ENCODE measurements at regions not wholly inside any gene's neighbourhood (a gene's known extent, or its start where the extent isn't known, plus 50 kb on each side); places are given as distances from the start of the nearest gene placed in this dataset.

DNA sequence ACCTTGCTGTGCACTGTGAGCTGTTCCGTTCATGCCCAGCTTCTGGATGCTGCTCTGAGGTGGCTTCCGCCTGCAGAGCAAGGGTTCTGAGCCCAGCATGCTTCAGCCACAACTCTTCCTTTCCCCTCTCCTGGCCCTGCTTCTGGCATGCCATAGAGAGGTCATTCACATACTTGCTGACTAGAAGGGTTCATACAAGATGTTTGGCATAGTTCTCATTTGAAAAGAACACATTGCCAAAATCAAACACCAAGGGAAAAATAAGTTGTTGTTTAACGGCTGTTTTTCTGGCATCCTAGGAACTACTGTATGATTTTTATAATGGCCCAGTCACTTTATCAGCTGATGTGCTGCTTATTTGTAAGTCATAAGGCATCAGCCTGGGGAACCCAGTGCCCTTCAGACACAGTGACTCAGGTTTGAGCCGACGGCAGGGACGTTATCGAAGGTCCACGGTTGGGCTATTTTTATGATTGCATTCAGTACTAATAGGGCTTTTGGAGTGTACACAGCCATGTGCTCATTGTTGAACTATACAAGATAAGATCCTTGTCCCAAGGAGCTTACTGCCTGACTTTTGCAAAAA, 53.9 kb upstream of the CTAGE1 start:
- no peak for TF ChIP-seq MYC (IDR thresholded peaks at IDR 0.05; ENCODE audit: low read depth, low read length)
- no peak for DNase-seq (ENCODE audit: low read depth)
- no peak overlapping the region for H3K4me3 ChIP-seq (ENCODE audit: low read depth, low read length)

DNA sequence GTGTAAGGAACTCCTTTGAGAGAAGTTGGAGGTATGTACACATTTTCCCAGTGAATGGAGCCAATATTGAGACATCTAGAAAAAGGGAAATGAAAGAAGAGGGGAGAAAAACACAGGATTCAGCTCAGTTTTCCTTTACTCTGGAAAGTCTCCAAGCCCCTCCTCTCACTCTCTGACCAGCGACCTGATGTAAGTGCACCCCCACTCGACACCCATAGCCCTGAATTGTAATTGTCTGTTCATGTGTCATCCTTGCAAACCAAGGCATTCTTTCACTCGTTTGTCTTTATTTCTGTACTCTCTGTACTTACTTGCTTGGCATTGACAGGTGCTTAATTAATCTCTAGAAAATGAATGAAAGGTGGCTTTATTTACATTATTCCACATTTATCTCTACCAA, 55.7 kb upstream of the CTAGE1 start:
- no peak overlapping the region for H3K4me3 ChIP-seq (ENCODE audit: low read depth, low read length)
- no peak for DNase-seq (ENCODE audit: low read depth)
- TF ChIP-seq, protein P1, sequence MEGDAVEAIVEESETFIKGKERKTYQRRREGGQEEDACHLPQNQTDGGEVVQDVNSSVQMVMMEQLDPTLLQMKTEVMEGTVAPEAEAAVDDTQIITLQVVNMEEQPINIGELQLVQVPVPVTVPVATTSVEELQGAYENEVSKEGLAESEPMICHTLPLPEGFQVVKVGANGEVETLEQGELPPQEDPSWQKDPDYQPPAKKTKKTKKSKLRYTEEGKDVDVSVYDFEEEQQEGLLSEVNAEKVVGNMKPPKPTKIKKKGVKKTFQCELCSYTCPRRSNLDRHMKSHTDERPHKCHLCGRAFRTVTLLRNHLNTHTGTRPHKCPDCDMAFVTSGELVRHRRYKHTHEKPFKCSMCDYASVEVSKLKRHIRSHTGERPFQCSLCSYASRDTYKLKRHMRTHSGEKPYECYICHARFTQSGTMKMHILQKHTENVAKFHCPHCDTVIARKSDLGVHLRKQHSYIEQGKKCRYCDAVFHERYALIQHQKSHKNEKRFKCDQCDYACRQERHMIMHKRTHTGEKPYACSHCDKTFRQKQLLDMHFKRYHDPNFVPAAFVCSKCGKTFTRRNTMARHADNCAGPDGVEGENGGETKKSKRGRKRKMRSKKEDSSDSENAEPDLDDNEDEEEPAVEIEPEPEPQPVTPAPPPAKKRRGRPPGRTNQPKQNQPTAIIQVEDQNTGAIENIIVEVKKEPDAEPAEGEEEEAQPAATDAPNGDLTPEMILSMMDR (IDR thresholded peaks at IDR 0.05; ENCODE audit: low read depth, low read length): no peak
- TF ChIP-seq POLR2A (IDR thresholded peaks at IDR 0.05; ENCODE audit: extremely low read depth, insufficient read length) (no peak), MYC (IDR thresholded peaks at IDR 0.05; ENCODE audit: low read depth, low read length) (no peak)
- TF ChIP-seq, protein P2, sequence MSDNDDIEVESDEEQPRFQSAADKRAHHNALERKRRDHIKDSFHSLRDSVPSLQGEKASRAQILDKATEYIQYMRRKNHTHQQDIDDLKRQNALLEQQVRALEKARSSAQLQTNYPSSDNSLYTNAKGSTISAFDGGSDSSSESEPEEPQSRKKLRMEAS (IDR thresholded peaks at IDR 0.05; ENCODE audit: low read depth, low read length): no peak

DNA sequence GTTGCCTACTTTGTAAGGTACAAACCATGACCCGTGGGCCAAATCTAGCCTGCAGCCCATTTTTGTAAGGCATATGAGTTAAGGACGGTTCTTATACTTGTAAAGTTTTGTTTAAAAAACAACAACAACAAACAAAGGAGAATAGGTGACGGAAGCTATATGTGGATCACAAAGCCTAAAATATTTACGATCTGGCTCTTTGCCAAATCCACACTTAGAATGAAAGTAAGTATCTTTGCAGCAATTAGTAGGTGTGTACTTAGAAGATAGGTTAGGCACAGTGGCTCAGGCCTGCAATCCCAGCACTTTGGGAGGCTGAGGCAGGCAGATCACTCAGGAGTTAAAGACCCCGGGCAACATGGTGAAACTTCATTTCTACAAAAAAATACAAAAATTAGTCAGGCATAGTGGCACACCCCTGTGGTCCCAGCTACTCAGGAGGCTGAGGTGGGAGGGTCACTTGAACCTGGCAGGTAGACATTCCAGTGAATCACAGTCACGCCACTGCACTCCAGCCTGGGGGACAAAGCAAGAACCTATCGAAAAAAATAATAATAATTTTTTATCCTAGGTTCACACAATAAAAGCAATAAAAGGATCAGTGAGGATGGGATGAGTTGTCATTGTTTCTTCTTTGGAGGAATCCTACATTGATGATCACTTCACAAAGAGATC, 57.8 kb upstream of the CTAGE1 start:
- no peak overlapping the region for H3K4me3 ChIP-seq (ENCODE audit: low read depth, low read length)
- TF ChIP-seq POLR2A (IDR thresholded peaks at IDR 0.05; ENCODE audit: extremely low read depth, insufficient read length) (no peak), MYC (IDR thresholded peaks at IDR 0.05; ENCODE audit: low read depth, low read length) (no peak)
- TF ChIP-seq, protein P1 (IDR thresholded peaks at IDR 0.05; ENCODE audit: low read depth, low read length): no peak
- TF ChIP-seq, protein P2 (IDR thresholded peaks at IDR 0.05; ENCODE audit: low read depth, low read length): no peak
- no peak for DNase-seq (ENCODE audit: low read depth)

DNA sequence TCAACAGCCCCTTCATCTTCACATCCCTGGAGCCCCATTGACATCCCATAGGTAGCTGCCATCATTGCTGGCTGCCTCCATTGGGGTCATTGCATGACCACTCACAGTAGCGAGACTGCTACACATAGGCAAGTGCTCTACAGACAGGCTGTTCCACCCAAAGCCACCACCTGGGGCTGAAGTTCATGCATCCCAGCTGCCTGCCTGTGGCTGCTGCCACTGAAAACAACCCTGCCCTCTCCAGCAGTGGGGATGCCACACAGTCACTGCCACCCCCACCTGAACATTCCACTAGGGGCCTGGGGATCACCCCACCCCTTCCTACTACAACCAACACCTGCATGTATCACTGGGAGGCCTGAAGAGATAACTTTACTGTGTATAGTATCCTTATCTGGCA, 59.5 kb upstream of the CTAGE1 start:
- no peak overlapping the region for H3K4me3 ChIP-seq (ENCODE audit: low read depth, low read length)
- DNase-seq (ENCODE audit: low read depth): no peak
- TF ChIP-seq, protein P2 (IDR thresholded peaks at IDR 0.05; ENCODE audit: low read depth, low read length): no peak

DNA sequence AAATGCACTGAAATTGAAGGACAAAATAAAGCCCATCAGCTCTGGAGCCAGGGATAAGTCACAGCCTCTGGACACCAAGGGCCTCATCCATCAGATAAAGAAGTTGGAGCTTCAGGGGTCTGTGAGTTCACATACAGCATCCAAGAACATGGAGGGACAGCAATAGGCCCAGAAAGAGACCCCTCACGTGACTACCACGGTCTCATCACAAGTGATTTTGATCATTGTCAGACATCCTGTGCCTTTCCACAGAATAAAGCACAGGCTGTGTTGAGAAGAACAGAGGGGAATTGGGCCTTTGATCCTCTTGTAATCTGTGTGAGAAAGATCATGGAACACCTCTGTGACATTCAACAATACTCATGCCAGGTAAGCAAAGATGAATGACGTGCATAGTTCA, 65.2 kb upstream of the CTAGE1 start:
- H3K4me3 ChIP-seq (ENCODE audit: low read depth, low read length): no peak overlapping the region
- TF ChIP-seq, protein P2 (IDR thresholded peaks at IDR 0.05; ENCODE audit: low read depth, low read length): no peak
- TF ChIP-seq, protein P1 (IDR thresholded peaks at IDR 0.05; ENCODE audit: low read depth, low read length): no peak
- TF ChIP-seq POLR2A (IDR thresholded peaks at IDR 0.05; ENCODE audit: extremely low read depth, insufficient read length) (no peak), MYC (IDR thresholded peaks at IDR 0.05; ENCODE audit: low read depth, low read length) (no peak)
- no peak for DNase-seq (ENCODE audit: low read depth)

DNA sequence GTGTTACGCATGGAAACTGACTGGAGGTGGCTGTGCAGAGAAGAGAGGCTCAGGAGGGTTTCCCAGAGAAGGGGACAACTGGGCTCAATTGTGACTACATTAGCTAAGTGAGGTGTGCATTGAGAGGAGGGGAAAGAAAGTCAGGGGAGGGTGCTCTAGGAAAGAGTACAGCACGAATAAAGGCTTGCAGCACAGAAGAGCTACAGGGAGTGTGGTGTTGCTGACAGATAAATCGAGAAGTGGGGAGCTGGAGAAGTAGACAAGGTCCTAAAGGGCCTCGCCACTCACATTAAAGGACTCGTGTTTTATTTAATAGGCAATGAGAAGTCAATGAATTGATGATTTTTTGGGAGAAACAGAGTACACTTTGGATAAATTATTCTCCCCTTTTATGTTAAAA, 65.7 kb upstream of the CTAGE1 start:
- TF ChIP-seq, protein P2 (IDR thresholded peaks at IDR 0.05; ENCODE audit: low read depth, low read length): no peak
- no peak for TF ChIP-seq POLR2A (IDR thresholded peaks at IDR 0.05; ENCODE audit: extremely low read depth, insufficient read length)
- TF ChIP-seq MYC (IDR thresholded peaks at IDR 0.05; ENCODE audit: low read depth, low read length): no peak
- TF ChIP-seq, protein P1 (IDR thresholded peaks at IDR 0.05; ENCODE audit: low read depth, low read length): no peak
- H3K4me3 ChIP-seq (ENCODE audit: low read depth, low read length): no peak overlapping the region
- no peak for DNase-seq (ENCODE audit: low read depth)
